GM19351 (cell line): ENCODE measurements at regions not wholly inside any gene's neighbourhood (a gene's known extent, or its start where the extent isn't known, plus 50 kb on each side); places are given as distances from the start of the nearest gene placed in this dataset.
"Not testable (repeated sequence)": the region's sequence is repeated elsewhere in the genome, so short reads cannot be mapped to it uniquely, and the experiment has no call there.

Source experiments
- ATAC-seq: cut with Tn5 transposase; IDR thresholded peaks from one replicate; pipeline ENCODE4 v1.9.1; 2021; ENCODE audit warnings: mild to moderate bottlenecking, moderate library complexity; ENCODE audit not compliant: unreplicated experiment

- no peak for ATAC-seq
Measured at GRCh38 chr6:112503091-112503596, 156.0 kb downstream of the RFPL4B start.

DNA sequence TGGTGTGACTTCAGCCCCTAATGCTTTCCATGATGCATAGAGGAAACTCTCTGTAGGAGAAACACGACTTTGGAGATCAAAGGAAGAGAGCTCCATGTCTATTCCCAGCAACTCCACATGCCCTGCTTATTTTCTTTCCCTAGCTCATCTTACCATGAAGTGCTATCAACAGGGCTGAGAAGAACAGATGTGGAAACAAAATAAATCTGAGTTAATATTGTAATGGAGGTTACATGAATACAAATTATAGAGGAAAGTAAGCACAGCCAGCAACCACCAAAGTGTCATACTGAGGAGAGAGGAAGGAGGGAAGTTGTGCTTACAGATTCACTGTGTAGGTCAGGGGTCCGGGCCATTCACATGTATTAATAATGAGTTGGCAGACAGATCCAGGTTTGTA lies 157.5 kb downstream of the RFPL4B start:
- no peak for ATAC-seq

GRCh38 chr6:112511441-112511840 lies 164.3 kb downstream of the RFPL4B start:
- ATAC-seq, result no peak

GRCh38 chr6:112513175-112513574 lies 166.0 kb downstream of the RFPL4B start:
- ATAC-seq, result no peak

DNA sequence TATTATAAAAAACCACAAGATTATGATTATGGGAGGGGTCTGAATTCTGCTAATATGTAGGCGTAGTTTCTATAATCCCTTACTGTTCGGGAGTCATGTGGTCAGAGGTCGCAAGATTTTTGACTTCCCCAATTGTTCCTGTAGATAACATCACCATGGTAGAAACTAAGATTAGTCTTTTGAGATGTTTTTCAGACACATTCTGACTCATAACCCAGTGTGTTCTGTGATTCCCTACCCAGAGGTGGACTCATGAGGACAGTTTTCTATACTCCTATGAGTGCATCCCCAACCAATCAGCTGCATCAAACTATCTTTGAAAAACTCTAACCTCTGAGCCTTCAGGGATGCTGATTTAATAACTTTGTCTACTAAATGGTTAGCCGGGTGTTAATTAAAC lies 175.5 kb downstream of the RFPL4B start:
- peak; percentile 71 for ATAC-seq

DNA sequence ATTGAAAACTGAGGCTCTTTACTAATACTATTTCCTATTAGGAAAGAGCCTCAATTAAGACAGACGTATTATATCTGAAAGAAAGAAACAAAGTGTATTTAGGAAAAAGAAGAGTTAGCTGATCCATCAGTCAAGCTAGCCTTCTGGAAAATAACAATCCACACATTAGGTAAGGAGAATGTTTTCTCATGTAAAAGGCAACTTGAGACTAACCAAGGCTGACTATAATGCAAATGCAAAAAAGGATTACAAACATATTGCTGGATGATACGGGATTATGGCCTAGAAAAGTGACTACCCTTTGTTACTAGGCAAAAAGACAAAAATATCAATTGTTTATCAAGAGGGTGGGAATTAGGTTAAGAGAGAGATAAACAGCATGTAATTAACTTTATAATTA lies 176.9 kb downstream of the RFPL4B start:
- ATAC-seq, result no peak

DNA sequence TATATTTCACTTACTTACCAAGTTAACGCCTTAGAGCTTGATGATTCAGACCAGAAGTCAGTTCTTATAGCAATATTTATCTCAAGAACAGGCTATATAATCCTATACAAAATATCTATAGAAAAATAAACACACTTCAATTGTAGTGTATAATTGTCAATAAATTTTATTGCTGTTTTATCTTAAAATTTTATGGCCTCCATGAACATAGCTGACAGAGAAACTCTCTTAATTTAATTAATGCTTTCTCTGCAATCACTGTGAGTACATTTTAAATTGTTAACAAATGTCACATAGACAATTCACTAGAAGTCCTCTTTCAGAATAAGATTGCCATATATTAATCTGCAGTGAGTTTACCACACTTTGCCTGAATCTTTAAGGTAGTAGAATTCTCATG lies 178.6 kb downstream of the RFPL4B start:
- no peak for ATAC-seq

DNA sequence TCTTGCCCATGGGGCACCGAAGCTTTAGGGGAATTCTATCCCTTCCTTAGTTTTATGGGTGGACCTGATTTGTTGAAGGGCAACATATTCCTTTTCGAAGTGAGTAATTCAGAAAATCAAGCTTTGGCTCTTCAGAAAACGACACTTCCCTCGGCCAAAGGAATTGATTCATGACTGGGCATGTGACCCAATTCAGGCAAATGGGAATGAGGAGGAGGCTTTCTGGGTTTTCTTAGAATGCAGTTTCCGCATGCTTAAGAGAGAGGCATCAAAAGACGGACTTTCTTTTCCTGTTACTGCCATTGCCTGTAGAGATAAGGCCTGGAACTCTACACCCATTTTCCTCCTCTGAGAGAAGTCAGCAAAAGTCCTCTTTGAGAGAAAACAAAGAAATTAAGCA lies 179.5 kb downstream of the RFPL4B start:
- no peak for ATAC-seq

DNA sequence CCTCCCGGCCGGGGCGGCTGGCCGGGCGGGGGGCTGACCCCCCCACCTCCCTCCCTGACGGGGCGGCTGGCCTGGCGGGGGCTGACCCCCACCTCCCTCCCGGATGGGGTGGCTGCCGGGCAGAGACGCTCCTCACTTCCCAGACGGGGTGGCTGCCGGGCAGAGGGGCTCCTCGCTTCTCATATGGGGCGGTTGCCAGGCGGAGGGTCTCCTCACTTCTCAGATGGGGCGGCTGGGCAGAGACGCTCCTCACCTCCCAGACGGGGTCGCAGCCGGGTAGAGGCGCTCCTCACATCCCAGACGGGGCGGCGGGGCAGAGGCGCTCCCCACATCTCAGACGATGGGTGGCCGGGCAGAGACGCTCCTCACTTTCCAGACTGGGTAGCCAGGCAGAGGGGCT lies 181.2 kb downstream of the RFPL4B start:
- ATAC-seq, result not testable (repeated sequence)

GRCh38 chr6:112535816-112536215 lies 188.7 kb downstream of the RFPL4B start:
- no peak for ATAC-seq

GRCh38 chr6:112539355-112539754 lies 192.2 kb downstream of the RFPL4B start:
- ATAC-seq, result no peak

DNA sequence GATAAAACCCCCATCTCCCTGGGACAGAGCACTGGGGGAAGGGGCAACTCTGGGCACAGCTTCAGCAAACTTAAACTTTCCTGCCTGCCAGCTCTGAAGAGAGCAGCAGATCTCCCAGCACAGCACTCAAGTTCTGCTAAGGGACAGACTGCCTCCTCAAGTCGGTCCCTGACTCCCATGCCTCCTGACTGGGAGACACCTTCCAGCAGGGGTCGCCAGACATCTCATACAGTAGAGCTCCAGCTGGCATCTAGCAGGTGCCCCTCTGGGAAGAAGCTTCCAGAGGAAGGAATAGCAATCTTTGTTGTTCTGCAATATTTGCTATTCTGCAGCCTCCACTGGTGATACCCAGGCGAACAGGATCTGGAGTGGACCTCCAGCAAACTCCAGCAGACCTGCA lies 194.7 kb downstream of the RFPL4B start:
- not testable (repeated sequence) for ATAC-seq

GRCh38 chr6:112547321-112548085 lies 200.4 kb downstream of the RFPL4B start:
- not testable (repeated sequence) for ATAC-seq

DNA sequence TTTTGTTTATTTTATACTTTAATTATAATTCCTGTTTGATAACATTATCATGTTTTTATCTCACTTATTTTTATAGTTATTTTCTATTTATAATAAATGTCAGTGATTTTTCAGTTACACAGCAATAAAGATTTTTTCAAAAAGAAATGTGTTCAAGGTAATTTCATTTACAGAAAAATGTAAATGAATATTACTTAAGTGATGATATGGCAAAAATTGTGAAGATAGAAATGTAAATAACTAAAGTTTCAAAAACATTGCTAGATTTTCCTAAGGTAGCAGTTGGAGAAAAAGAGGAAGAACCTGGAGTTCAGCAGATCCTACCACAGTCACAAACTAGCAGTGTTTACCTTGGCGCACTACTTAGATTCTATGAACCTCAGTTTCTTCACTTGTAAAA lies 202.6 kb downstream of the RFPL4B start:
- no peak for ATAC-seq

DNA sequence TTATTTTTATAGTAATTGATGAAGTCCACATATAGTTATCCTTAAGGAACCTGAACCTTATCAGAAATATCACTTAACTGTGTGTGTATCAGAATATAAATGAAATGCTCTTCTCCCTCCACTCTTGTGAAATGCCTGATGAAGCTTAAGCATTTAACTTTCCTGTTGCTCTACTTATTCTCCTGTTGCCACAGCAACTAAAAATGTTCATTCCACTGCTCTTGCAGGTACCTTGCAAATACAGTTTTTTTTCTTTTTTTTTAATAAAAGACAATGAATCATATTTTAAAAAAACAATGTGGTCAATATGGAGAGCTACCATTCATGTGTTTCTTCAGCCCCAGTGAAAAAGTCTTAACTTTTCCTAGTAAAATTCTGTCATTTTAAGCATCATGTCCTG lies 210.3 kb downstream of the RFPL4B start:
- no peak for ATAC-seq

GRCh38 chr6:112557961-112558360 lies 210.8 kb downstream of the RFPL4B start:
- no peak for ATAC-seq

DNA sequence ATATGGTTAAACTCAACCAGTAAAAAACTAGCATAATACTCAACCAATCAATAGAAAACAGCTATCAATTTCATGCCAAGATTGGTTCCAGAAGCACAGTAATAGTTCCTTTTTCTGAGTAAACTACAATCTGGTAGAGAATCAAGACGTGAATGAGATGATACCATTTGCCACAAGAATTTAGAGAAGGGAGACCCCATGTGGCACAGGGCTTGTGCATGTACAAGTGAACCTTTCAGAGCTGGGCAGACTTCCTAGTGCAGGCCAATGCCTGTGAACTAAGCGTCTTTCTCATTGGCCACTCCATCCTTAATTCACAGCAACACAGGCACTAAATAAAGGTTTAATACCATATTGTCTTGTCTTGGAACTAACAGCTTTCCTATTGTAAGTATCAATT lies 213.5 kb downstream of the RFPL4B start:
- no peak for ATAC-seq

DNA sequence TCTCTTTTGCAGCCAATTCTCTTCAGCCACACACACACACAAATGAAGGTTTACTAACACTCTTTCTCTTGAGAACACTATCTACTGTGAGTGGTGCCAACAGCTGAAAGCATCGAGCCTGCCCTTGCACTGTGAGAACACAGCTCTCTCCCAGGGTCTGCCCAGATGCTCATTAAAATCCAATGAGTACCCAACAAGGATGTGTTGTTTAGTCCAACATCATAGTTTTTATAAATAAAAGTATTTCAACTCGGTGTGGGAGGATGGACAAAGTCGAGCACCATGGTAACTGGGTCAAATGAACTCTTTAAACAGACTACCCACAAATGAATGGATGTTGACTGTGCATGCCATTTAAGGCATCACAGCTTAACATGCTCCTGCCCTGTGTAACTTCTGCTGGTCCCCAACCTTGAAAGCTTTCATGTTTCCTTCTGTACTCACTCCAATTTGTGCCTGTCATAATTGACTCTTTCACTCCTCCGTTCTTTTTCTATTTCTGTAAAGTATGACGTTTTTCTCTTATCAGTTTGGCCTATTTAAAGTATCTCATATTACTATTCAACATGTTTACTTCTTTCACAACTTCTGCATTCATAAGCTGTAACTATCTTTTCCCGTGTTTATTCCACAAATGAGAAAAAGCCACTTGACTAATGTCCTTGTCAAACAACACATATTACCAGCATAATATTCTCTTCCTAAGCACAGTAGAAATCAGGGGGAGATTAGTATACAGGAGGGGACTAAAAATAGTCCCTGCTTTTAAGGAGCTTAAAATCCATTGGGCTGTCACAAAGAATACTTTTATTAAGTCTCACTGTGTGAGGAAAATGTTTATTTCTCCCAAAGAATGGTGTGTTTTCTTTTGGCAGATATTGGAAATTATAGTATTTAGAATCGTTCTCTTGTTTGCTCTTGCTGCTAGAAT lies 215.4 kb downstream of the RFPL4B start:
- no peak for ATAC-seq

DNA sequence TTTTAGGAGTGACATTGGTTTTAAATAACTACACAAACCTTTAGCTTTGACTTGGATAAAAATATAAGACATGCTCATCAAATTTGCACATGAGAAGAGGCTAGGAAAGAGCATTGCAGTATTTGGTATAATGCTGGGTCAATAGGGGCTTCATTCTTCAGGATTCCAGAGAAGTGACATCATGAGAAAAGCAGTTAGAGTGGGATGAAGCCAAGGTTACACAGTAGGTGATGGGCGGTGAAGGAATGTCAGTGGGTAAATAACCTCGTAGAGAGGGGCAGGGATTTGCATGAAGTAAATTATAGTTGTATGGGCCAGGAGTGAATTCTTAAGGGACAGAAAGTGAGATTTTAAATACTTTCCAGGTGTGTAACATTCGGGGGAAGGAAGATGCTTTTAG lies 216.2 kb downstream of the RFPL4B start:
- ATAC-seq, result no peak

- ATAC-seq, result no peak
Measured at GRCh38 chr6:112568066-112568465, 220.9 kb downstream of the RFPL4B start.

GRCh38 chr6:112571488-112572270 lies 224.5 kb downstream of the RFPL4B start:
- no peak for ATAC-seq
